GM23248 (cell line): ENCODE measurements at regions not wholly inside any gene's neighbourhood (a gene's known extent, or its start where the extent isn't known, plus 50 kb on each side); places are given as distances from the start of the nearest gene placed in this dataset.

Source experiments
- DNase-seq: peaks from one replicate; pipeline ENCODE4 v3.0.0-alpha.2; 2015
- H2AFZ ChIP-seq: fragments of 200-600 bp; sonication (generic); 2 replicates; pipeline ENCODE4 v1.6.1; 2016; ENCODE audit warnings: antibody characterized with exemption
- H3F3A ChIP-seq: fragments of 200-600 bp; sonication (generic); 2 replicates; pipeline ENCODE4 v1.6.1; 2016; ENCODE audit warnings: mild to moderate bottlenecking, antibody characterized with exemption, mixed run types; ENCODE audit not compliant: insufficient read depth
- H3K27ac ChIP-seq: fragments of 200-600 bp; sonication (generic); 2 replicates; pipeline ENCODE4 v1.5.1; 2016; ENCODE audit warnings: mild to moderate bottlenecking
- H3K27me3 ChIP-seq: fragments of 200-600 bp; sonication (generic); replicated peaks from 2 replicates; pipeline ENCODE4 v1.6.1; 2016; ENCODE audit warnings: mild to moderate bottlenecking; ENCODE audit not compliant: insufficient read depth
- H3K36me3 ChIP-seq: fragments of 200-600 bp; sonication (generic); 2 replicates; pipeline ENCODE4 v1.6.1; 2016; ENCODE audit warnings: low read depth, mild to moderate bottlenecking
- H3K4me1 ChIP-seq: fragments of 200-600 bp; sonication (generic); 2 replicates; pipeline ENCODE4 v1.6.1; 2016; ENCODE audit warnings: mild to moderate bottlenecking; ENCODE audit not compliant: insufficient read depth
- H3K4me2 ChIP-seq: fragments of 200-600 bp; sonication (generic); one replicate; pipeline ENCODE4 v1.6.1; 2016; ENCODE audit warnings: mild to moderate bottlenecking; ENCODE audit not compliant: unreplicated experiment
- H3K4me3 ChIP-seq: fragments of 200-600 bp; sonication (generic); 2 replicates; pipeline ENCODE4 v1.5.1; 2016; ENCODE audit warnings: mild to moderate bottlenecking
- H3K79me2 ChIP-seq: fragments of 200-600 bp; sonication (generic); 2 replicates; pipeline ENCODE4 v1.6.1; 2016; ENCODE audit warnings: mild to moderate bottlenecking; ENCODE audit not compliant: insufficient read depth
- H3K9ac ChIP-seq: fragments of 200-600 bp; sonication (generic); 2 replicates; pipeline ENCODE4 v1.6.1; 2016; ENCODE audit warnings: mild to moderate bottlenecking
- H3K9me2 ChIP-seq: fragments of 200-600 bp; sonication (generic); 2 replicates; pipeline ENCODE4 v1.6.1; 2016; ENCODE audit warnings: mixed run types, mild to moderate bottlenecking, moderate library complexity; ENCODE audit not compliant: insufficient read depth
- H3K9me3 ChIP-seq: fragments of 200-600 bp; sonication (generic); one replicate; pipeline ENCODE4 v1.6.1; 2017; ENCODE audit warnings: low read depth
- H4K20me1 ChIP-seq: fragments of 200-600 bp; sonication (generic); 2 replicates; pipeline ENCODE4 v1.6.0; 2016; ENCODE audit not compliant: insufficient read depth
- EZH2 ChIP-seq: fragments of 200-600 bp; sonication (generic); IDR thresholded peaks from 2 replicates; pipeline ENCODE4 v1.6.1; 2018; ENCODE audit warnings: antibody characterized with exemption, mild to moderate bottlenecking; ENCODE audit not compliant: insufficient read depth, poor library complexity, severe bottlenecking
- EZH2phosphoT487 ChIP-seq: fragments of 200-600 bp; sonication (generic); IDR thresholded peaks from 2 replicates; pipeline ENCODE4 v1.6.1; 2018; ENCODE audit warnings: antibody characterized with exemption, moderate library complexity, mild to moderate bottlenecking, low read depth; ENCODE audit not compliant: insufficient read depth
- WGBS, 2 experiments: methylation state at CpG; one replicate each; pipeline ENCODE4 v1.1.6; 2015 to 2017; ENCODE audit warnings: low lambda C conversion rate in 2 of 2, low coverage in 1 of 2; ENCODE audit errors: missing lambda C conversion rate in 2 of 2; 5-methylcytosine and 5-hydroxymethylcytosine counted together
- in situ Hi-C: fragments of 300-500 bp; cut with MboI; formaldehyde crosslinking; loops from 2 replicates; pipeline ENCODE4 v1.15.0; 2020

DNA sequence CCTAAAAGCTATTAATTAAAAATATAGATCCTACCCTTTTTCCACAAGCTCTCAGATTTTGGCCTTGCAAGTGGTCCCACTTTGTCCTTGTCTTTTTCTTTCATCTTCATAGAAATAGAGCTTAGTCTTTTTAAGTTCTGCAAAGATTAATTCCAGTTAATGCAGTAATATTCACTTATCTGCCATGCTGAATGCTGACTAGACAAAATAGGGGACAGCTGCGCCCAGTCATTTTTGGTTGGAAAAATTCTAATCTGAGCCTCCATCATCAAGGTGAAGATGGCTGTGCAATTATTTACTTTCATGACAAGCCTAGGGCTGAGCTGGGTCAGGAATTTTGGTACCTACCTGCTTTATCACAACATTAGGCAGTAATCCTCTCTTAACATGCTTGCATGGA lies 241.3 kb upstream of the CXorf66 start:
- TF ChIP-seq EZH2 (no peak), EZH2phosphoT487 (no peak)
- H3F3A ChIP-seq, result no peaks in the 10 kb centered on the region

GRCh38 chrX:140190441-140191108 lies 225.3 kb upstream of the CXorf66 start:
- Histone ChIP-seq H3K4me3 (no peak overlapping the region), H3K9me2 (no peaks in the 10 kb centered on the region), H3K79me2 (no peaks in the 10 kb centered on the region), H3K27ac (no peak overlapping the region), H3K4me2 (no peak overlapping the region), H3K4me1 (no peaks in the 10 kb centered on the region), H3K9me3 (no peaks in the 10 kb centered on the region), H3K27me3 (no peaks in the 10 kb centered on the region), H3F3A (no peaks in the 10 kb centered on the region), H3K9ac (no peak overlapping the region), H3K36me3 (no peaks in the 10 kb centered on the region), H4K20me1 (no peaks in the 10 kb centered on the region), H2AFZ (no peak overlapping the region)
- TF ChIP-seq EZH2, result no peak
- no peak for TF ChIP-seq EZH2phosphoT487
- DNase-seq, result no peak
- in situ Hi-C loops, result no loop called here
- 37 to 40% methylated on average over 8 of the region's 8 CpGs for WGBS, 2 experiments

More for the DNA sequence above, 241.3 kb upstream of the CXorf66 start:
- Histone ChIP-seq H3K4me2 (no peak overlapping the region), H3K27ac (no peak overlapping the region), H3K79me2 (no peaks in the 10 kb centered on the region), H3K9me3 (no peaks in the 10 kb centered on the region), H3K36me3 (no peaks in the 10 kb centered on the region), H3K9me2 (no peaks in the 10 kb centered on the region), H3K4me1 (no peaks in the 10 kb centered on the region), H4K20me1 (no peaks in the 10 kb centered on the region), H3K4me3 (no peak overlapping the region), H2AFZ (no peak overlapping the region), H3K9ac (no peak overlapping the region), H3K27me3 (no peaks in the 10 kb centered on the region)
- 85 to 88% methylated on average over 1 of the region's 1 CpG for WGBS, 2 experiments
- no peak for DNase-seq
- in situ Hi-C loops, result no loop called here

- Histone ChIP-seq H3K9me2 (no peaks in the 10 kb centered on the region), H3K9ac (no peak overlapping the region), H3K27me3 (no peaks in the 10 kb centered on the region), H3K36me3 (no peaks in the 10 kb centered on the region), H3K79me2 (no peaks in the 10 kb centered on the region), H3F3A (no peaks in the 10 kb centered on the region), H3K4me1 (peaks cover 11% of the 10 kb centered on the region; the same call in 1 of the 2 replicates), H4K20me1 (no peaks in the 10 kb centered on the region), H3K9me3 (no peaks in the 10 kb centered on the region), H3K4me3 (no peak overlapping the region), H3K4me2 (no peak overlapping the region), H2AFZ (no peak overlapping the region), H3K27ac (no peak overlapping the region)
- peak; percentile 61 for DNase-seq
- in situ Hi-C loops, result no loop called here
- WGBS, 2 experiments, result 0 to 3% methylated on average over 3 of the region's 3 CpGs
- no peak for TF ChIP-seq EZH2
- no peak for TF ChIP-seq EZH2phosphoT487
Observed at GRCh38 chrX:140180585-140180984, 215.3 kb upstream of the CXorf66 start.

GRCh38 chrX:140177821-140178220 lies 212.5 kb upstream of the CXorf66 start:
- TF ChIP-seq EZH2 (no peak), EZH2phosphoT487 (no peak)
- no peaks in the 10 kb centered on the region for H3K36me3 ChIP-seq
- no peak overlapping the region for H3K4me2 ChIP-seq
- no peaks in the 10 kb centered on the region for H3K27me3 ChIP-seq
- H3K27ac ChIP-seq, result no peak overlapping the region
- 67 to 69% methylated on average over 3 of the region's 3 CpGs for WGBS, 2 experiments
- no peaks in the 10 kb centered on the region for H3K9me3 ChIP-seq
- no peak overlapping the region for H3K4me3 ChIP-seq
- H3F3A ChIP-seq, result no peaks in the 10 kb centered on the region
- H2AFZ ChIP-seq, result no peak overlapping the region
- no peaks in the 10 kb centered on the region for H4K20me1 ChIP-seq
- H3K4me1 ChIP-seq, result peaks cover 11% of the 10 kb centered on the region; the same call in 1 of the 2 replicates
- in situ Hi-C loops, result no loop called here
- DNase-seq, result no peak
- no peak overlapping the region for H3K9ac ChIP-seq
- H3K9me2 ChIP-seq, result no peaks in the 10 kb centered on the region
- H3K79me2 ChIP-seq, result no peaks in the 10 kb centered on the region

GRCh38 chrX:140172401-140172800 lies 207.1 kb upstream of the CXorf66 start:
- H3K4me3 ChIP-seq, result no peak overlapping the region
- no peaks in the 10 kb centered on the region for H3K9me3 ChIP-seq
- no peak overlapping the region for H3K27ac ChIP-seq
- DNase-seq, result no peak
- H2AFZ ChIP-seq, result no peak overlapping the region
- no peaks in the 10 kb centered on the region for H3K9me2 ChIP-seq
- in situ Hi-C loops, result no loop called here
- no peak overlapping the region for H3K9ac ChIP-seq
- no peaks in the 10 kb centered on the region for H3K36me3 ChIP-seq
- H3K79me2 ChIP-seq, result no peaks in the 10 kb centered on the region
- no peak overlapping the region for H3K4me2 ChIP-seq
- H3K4me1 ChIP-seq, result no peaks in the 10 kb centered on the region
- no peak for TF ChIP-seq EZH2
- TF ChIP-seq EZH2phosphoT487, result no peak
- 54 to 86% methylated on average over 1 to 2 of the region's 2 CpGs for WGBS, 2 experiments
- no peaks in the 10 kb centered on the region for H3F3A ChIP-seq
- no peaks in the 10 kb centered on the region for H4K20me1 ChIP-seq
- no peaks in the 10 kb centered on the region for H3K27me3 ChIP-seq
